ENCODE measurements at regions not wholly inside any gene's neighbourhood (a gene's known extent, or its start where the extent isn't known, plus 50 kb on each side); places are given as distances from the start of the nearest gene placed in this dataset.

DNA sequence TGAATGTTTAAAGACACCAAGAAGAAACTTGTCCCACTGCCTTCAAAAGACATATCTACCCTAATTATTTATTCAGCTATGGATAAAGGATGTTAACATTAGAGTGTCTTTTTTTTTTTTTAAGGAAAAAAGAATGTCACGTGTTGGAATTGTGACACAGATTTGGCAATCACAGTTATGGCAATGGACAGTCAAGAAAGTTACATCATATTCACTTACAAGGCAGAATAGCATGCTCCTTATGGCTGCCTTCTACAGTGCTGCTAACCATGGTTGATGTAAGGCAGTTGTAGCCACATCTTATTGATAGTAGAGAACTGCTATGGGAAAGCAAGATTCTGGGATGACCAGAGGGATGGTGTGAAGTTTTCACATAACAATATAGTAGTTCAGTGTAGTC, 128.8 kb upstream of the ZBTB20 start:
- TF ChIP-seq, protein P1, sequence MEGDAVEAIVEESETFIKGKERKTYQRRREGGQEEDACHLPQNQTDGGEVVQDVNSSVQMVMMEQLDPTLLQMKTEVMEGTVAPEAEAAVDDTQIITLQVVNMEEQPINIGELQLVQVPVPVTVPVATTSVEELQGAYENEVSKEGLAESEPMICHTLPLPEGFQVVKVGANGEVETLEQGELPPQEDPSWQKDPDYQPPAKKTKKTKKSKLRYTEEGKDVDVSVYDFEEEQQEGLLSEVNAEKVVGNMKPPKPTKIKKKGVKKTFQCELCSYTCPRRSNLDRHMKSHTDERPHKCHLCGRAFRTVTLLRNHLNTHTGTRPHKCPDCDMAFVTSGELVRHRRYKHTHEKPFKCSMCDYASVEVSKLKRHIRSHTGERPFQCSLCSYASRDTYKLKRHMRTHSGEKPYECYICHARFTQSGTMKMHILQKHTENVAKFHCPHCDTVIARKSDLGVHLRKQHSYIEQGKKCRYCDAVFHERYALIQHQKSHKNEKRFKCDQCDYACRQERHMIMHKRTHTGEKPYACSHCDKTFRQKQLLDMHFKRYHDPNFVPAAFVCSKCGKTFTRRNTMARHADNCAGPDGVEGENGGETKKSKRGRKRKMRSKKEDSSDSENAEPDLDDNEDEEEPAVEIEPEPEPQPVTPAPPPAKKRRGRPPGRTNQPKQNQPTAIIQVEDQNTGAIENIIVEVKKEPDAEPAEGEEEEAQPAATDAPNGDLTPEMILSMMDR (IDR thresholded peaks at IDR 0.05; ENCODE audit: insufficient read depth, low read depth, low read length, missing control alignments): no peak
- no peak for DNase-seq (ENCODE audit: low read depth)
- H3K4me3 ChIP-seq (ENCODE audit: low read depth, low read length): no peak overlapping the region

DNA sequence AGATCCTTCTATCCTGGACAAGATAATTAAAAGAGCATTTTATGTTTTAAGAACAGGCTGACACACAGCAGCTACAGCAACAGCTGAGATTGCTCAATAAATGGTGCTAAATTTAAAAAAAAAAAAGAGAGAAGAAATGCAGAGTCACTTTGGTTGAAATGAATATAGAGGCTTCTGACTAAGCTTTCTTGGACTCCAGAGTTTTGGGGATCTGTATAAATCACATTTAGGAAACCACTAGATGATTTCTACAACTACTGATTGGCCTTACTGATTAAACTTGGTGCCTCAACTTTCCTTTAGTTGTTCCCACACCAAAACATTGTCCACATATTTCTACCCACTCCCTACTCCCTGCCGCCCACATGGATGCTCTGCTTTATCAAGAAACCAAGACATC, 132.9 kb upstream of the ZBTB20 start:
- TF ChIP-seq, protein P1 (IDR thresholded peaks at IDR 0.05; ENCODE audit: insufficient read depth, low read depth, low read length, missing control alignments): no peak
- no peak for DNase-seq (ENCODE audit: low read depth)
- no peak overlapping the region for H3K4me3 ChIP-seq (ENCODE audit: low read depth, low read length)

DNA sequence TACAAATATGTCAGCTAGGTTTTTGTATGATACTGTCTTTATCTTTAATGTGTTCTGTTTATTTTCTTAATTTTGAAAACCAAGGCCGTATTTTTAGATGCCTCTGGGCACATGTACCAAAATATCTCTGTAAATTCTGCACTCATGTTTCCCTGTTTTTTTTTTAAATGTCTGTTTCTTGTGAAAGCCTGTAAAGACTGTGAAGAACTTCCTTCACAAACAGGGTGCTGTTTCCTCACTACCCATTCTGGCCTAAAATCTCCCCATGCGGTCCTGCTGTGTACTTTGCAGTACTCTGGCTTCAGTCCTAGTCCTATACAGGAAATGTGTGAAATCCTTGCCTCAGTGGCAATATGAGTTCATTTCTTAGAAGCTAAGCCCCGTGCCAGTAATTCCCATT, 133.4 kb upstream of the ZBTB20 start:
- TF ChIP-seq, protein P1 (IDR thresholded peaks at IDR 0.05; ENCODE audit: insufficient read depth, low read depth, low read length, missing control alignments): no peak

DNA sequence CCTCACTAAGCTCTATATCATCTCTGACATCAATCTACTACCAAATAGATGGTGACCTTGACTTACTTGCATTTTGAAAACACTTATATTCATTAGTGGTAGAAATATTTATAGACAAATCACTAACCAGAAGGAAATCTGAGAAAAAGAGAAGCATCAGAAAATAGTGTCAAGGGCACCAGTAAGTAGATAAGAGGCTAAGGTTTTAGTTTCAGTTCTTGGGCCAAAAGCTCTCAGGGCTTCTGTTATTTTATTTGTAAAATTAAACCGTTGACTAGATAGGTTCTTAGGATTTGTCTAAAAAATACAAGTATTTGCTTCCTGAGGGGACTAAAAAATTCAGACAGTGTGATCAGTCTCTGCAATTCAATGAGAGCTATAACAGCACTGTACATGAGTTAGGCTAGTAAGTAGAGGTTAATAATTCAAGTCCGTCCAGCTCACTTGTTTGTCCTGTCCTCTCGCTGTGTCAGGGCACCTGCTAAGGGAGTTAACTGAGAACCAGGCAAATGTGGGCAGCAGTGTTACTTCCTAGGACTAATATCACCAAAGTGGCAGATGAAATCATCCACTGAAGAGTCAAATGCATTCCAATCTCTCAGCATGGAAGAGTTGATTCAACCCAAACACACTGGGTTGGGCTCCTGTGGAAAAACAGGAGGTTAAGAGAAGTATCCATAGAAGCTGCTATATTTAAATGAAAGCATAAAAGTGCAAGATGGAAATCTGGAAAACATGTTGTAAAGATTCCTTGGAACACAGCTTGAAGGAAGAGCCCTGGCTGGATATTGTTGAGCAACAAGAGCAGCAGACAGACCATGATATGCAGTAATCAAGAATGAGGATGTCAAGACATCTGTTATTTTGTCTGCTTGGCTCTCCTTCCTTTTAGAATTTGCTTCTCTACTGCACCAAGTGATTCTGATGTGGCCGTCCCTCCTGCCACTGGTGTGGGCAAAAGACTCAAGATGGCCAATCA, 134.9 kb upstream of the ZBTB20 start:
- DNase-seq (ENCODE audit: low read depth): no peak
- no peak overlapping the region for H3K4me3 ChIP-seq (ENCODE audit: low read depth, low read length)
- TF ChIP-seq, protein P1 (IDR thresholded peaks at IDR 0.05; ENCODE audit: insufficient read depth, low read depth, low read length, missing control alignments): no peak

More for the DNA sequence above, 133.4 kb upstream of the ZBTB20 start:
- H3K4me3 ChIP-seq (ENCODE audit: low read depth, low read length): no peak overlapping the region
- DNase-seq (ENCODE audit: low read depth): no peak

DNA sequence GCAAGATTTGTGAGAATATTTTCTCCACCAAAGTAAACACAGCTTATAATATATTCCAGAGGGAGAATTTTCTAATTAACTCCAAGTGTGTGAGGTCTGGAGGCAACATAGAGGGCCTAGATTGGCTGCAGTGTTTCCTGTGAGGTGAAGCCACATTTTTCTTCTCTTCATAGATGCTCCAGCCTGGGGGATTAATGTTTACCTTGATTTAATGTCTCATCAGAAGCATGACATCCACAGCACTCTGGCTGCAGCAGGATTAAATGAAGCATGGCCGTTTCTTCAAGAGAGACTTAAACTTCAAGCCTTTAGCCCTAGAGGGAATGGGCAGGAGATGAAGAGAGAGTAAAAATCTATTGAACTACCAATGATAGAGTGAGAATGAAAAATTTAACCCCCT, 137.9 kb upstream of the ZBTB20 start:
- no peak for DNase-seq (ENCODE audit: low read depth)
- TF ChIP-seq, protein P1 (IDR thresholded peaks at IDR 0.05; ENCODE audit: insufficient read depth, low read depth, low read length, missing control alignments): no peak
- no peak overlapping the region for H3K4me3 ChIP-seq (ENCODE audit: low read depth, low read length)

DNA sequence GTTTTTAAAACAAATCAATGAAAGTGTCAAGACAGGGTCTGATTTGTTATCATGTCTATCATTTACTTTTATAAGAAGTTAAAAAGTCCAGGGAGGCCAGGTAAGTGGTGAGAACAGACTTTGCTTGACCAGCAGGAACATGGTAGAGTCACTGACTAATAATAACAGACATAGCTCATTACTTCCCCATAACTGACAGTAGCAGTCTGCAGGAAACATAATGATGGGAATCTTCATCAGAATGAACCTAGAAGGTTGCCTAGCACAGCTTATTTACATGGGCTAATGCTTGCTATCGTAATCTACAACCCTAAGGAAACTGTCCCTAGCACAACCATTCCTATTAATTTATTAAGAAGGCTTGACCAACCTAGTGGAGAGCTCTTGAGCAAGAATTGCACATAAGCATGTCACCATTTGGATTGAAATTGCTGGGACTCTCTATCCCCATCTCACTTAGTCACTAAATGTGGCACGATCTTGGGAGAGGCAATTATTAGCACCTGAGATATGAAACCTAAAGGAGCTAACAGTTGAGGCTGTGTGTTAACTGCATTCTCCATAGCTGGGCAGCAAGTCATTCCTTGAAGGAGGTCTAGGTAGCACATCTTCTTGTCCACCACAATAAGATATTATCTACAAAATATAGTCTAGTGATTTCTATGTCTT, 139.6 kb upstream of the ZBTB20 start:
- DNase-seq (ENCODE audit: low read depth): no peak
- no peak overlapping the region for H3K4me3 ChIP-seq (ENCODE audit: low read depth, low read length)
- TF ChIP-seq, protein P1 (IDR thresholded peaks at IDR 0.05; ENCODE audit: insufficient read depth, low read depth, low read length, missing control alignments): no peak

Measured in GM12865 (cell line).